CD14-positive monocyte (primary cell): ENCODE measurements at regions not wholly inside any gene's neighbourhood (a gene's known extent, or its start where the extent isn't known, plus 50 kb on each side); places are given as distances from the start of the nearest gene placed in this dataset.

ENCODE experiments used
- DNase-seq, 3 donors: peaks; one replicate each; pipeline ENCODE4 v3.0.0-alpha.2; 2011 to 2022
- H2AFZ ChIP-seq: 2 replicates; pipeline ENCODE4 v1.6.0; 2012; ENCODE audit warnings: mild to moderate bottlenecking, low read depth, low read length, inconsistent platforms; ENCODE audit not compliant: insufficient read depth, poor library complexity, severe bottlenecking
- H3K27ac ChIP-seq, 2 donors: 1 replicate in 1 of 2; 2 replicates in 1 of 2; pipeline ENCODE4 v1.5.1; 2012 to 2013; ENCODE audit warnings: low read length in 2 of 2, control low read depth in 1 of 2, inconsistent platforms in 1 of 2, low read depth in 1 of 2, mild to moderate bottlenecking in 1 of 2
- H3K27me3 ChIP-seq, 2 donors: one replicate each; pipeline versions ENCODE4 v1.6.0 to v1.6.1; 2011 to 2013; ENCODE audit warnings: low read length in 2 of 2; ENCODE audit not compliant: control insufficient read depth in 2 of 2, insufficient read depth in 2 of 2
- H3K36me3 ChIP-seq, 2 donors: replicated peaks in 1 of 2; 1 replicate in 1 of 2; 2 replicates in 1 of 2; pipeline versions ENCODE4 v1.5.1 to v1.6.1; 2012 to 2013; ENCODE audit warnings: low read length in 2 of 2, control low read depth in 1 of 2, inconsistent platforms in 1 of 2, mild to moderate bottlenecking in 1 of 2; ENCODE audit not compliant: insufficient read depth in 2 of 2, control insufficient read depth in 1 of 2
- H3K4me1 ChIP-seq, 2 donors: 1 replicate in 1 of 2; 2 replicates in 1 of 2; pipeline versions ENCODE4 v1.5.1 to v1.6.1; 2012 to 2013; ENCODE audit warnings: low read length in 2 of 2, control low read depth in 1 of 2, inconsistent platforms in 1 of 2, mild to moderate bottlenecking in 1 of 2, moderate library complexity in 1 of 2; ENCODE audit not compliant: insufficient read depth in 2 of 2, control insufficient read depth in 1 of 2
- H3K4me2 ChIP-seq: replicated peaks from 2 replicates; pipeline ENCODE3; 2012; ENCODE audit warnings: low read length, moderate library complexity, mild to moderate bottlenecking; ENCODE audit not compliant: poor library complexity, severe bottlenecking; ENCODE audit errors: extremely low read depth
- H3K4me3 ChIP-seq, 3 experiments: fragments of 200-600 bp in 1 of 3; sonication (generic) in 1 of 3; replicated peaks in 1 of 3; 1 replicate in 2 of 3; 2 replicates in 1 of 3; pipeline ENCODE4 v1.5.1; 2011 to 2013; ENCODE audit warnings: low read length in 3 of 3, mild to moderate bottlenecking in 3 of 3, control low read depth in 2 of 3, low read depth in 2 of 3, inconsistent platforms in 1 of 3, moderate library complexity in 1 of 3
- H3K79me2 ChIP-seq: 2 replicates; pipeline ENCODE4 v1.6.0; 2012; ENCODE audit warnings: mild to moderate bottlenecking, control low read depth, inconsistent platforms, low read length, moderate library complexity; ENCODE audit not compliant: insufficient read depth
- H3K9ac ChIP-seq: 2 replicates; pipeline ENCODE4 v1.6.0; 2017; ENCODE audit warnings: low read length, mild to moderate bottlenecking; ENCODE audit not compliant: insufficient read depth, poor library complexity, severe bottlenecking
- H3K9me3 ChIP-seq, 2 donors: replicated peaks in 1 of 2; 1 replicate in 1 of 2; 2 replicates in 1 of 2; pipeline versions ENCODE4 v1.5.1 to v1.6.1; 2012 to 2013; ENCODE audit warnings: low read length in 2 of 2, control low read depth in 1 of 2; ENCODE audit not compliant: control insufficient read depth in 1 of 2, insufficient read depth in 1 of 2
- H4K20me1 ChIP-seq: 2 replicates; pipeline ENCODE4 v1.6.0; 2012; ENCODE audit warnings: mild to moderate bottlenecking, low read length, control low read depth, moderate library complexity; ENCODE audit not compliant: insufficient read depth
- H3K27ac Mint-ChIP-seq, 7 donors: one replicate each; pipeline ENCODE4 v1.8.0; 2020; ENCODE audit warnings: mild to moderate bottlenecking in 7 of 7, mixed read lengths in 7 of 7, moderate library complexity in 6 of 7, inconsistent platforms in 2 of 7
- H3K27me3 Mint-ChIP-seq, 3 donors: one replicate each; pipeline ENCODE4 v1.8.0; 2021 to 2022; ENCODE audit warnings: low read depth in 3 of 3, mild to moderate bottlenecking in 3 of 3, mixed read lengths in 3 of 3, moderate library complexity in 3 of 3, inconsistent platforms in 1 of 3
- H3K36me3 Mint-ChIP-seq, 2 donors: one replicate each; pipeline ENCODE4 v1.8.0; 2020; ENCODE audit warnings: mixed read lengths in 2 of 2, inconsistent platforms in 1 of 2, mild to moderate bottlenecking in 1 of 2
- H3K4me1 Mint-ChIP-seq: one replicate; pipeline ENCODE4 v1.8.0; 2020; ENCODE audit warnings: mild to moderate bottlenecking, mixed read lengths
- H3K4me3 Mint-ChIP-seq, 2 donors: one replicate each; pipeline ENCODE4 v1.8.0; 2020; ENCODE audit warnings: mild to moderate bottlenecking in 2 of 2, mixed read lengths in 2 of 2, moderate library complexity in 1 of 2
- H3K9me3 Mint-ChIP-seq, 7 donors: one replicate each; pipeline ENCODE4 v1.8.0; 2020 to 2022; ENCODE audit warnings: mixed read lengths in 7 of 7, mild to moderate bottlenecking in 6 of 7, moderate library complexity in 6 of 7, inconsistent platforms in 2 of 7
- WGBS: methylation state at CpG from one replicate; pipeline ENCODE4 v1.1.5; 2013; ENCODE audit warnings: missing lambda C conversion rate; ENCODE audit not compliant: insufficient coverage; 5-methylcytosine and 5-hydroxymethylcytosine counted together
- intact Hi-C, 2 donors: fragments of 100-400 bp; cut with micrococcal nuclease; formaldehyde crosslinking; loops; one replicate each; pipeline versions ENCODE4 v1.15.0 to v1.15.1; 2023
- TF ChIP-seq, protein P1 (sequence below): fragments of 200-600 bp; IDR thresholded peaks from one replicate; pipeline ENCODE4 v1.8.0; 2022; ENCODE audit warnings: antibody characterized with exemption, mild to moderate bottlenecking

DNA sequence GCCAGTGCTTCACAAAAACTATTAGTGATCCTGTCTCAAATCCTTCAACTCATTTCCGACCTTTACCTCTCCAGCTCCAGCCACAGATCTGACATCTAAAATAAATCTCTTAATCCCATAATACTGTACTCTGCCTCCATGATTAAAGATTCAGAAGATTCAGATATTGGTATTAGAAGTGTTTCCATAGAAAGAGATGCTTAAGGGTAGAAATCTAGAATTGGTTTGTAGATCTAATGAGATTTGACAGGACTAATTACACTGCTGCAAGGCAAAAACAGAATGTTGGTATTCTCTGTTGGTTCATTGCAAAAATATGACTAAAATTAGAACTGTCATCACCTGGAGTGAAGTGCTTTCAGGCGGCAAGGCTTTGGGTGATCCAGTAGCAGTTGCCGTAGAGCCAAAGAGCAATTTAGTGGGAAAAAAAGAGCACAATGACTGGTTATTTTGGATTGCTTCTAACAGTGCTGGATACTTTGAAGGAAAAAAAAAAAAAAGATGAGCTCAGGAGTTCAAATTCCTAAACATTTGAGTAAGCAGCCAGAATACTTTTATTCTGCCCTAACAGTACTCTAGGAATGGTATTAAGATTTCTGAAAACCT, 940.1 kb upstream of the SORCS1 start:
- Mint-ChIP-seq H3K27ac (no peak overlapping the region), H3K4me1 (no peaks in the 10 kb centered on the region), H3K27me3 (peaks cover 0 to 1% (median 0%) of the 10 kb centered on the region in 3 donors), H3K9me3 (peaks cover 0 to 2% (median 0%) of the 10 kb centered on the region in 7 donors), H3K4me3 (no peak overlapping the region), H3K36me3 (no peaks in the 10 kb centered on the region)
- Histone ChIP-seq H3K4me1 (no peaks in the 10 kb centered on the region), H3K27ac (no peak overlapping the region), H3K9me3 (no peaks in the 10 kb centered on the region), H3K4me3 (no peak overlapping the region), H3K4me2 (no peak overlapping the region), H2AFZ (no peak overlapping the region), H3K36me3 (no peaks in the 10 kb centered on the region), H4K20me1 (no peaks in the 10 kb centered on the region), H3K79me2 (no peaks in the 10 kb centered on the region), H3K9ac (no peak overlapping the region), H3K27me3 (no peaks in the 10 kb centered on the region)
- no peak for DNase-seq
- intact Hi-C loops = no loop called here
- WGBS = 80% methylated on average over 1 of the region's 3 CpGs
- TF ChIP-seq, protein P1, sequence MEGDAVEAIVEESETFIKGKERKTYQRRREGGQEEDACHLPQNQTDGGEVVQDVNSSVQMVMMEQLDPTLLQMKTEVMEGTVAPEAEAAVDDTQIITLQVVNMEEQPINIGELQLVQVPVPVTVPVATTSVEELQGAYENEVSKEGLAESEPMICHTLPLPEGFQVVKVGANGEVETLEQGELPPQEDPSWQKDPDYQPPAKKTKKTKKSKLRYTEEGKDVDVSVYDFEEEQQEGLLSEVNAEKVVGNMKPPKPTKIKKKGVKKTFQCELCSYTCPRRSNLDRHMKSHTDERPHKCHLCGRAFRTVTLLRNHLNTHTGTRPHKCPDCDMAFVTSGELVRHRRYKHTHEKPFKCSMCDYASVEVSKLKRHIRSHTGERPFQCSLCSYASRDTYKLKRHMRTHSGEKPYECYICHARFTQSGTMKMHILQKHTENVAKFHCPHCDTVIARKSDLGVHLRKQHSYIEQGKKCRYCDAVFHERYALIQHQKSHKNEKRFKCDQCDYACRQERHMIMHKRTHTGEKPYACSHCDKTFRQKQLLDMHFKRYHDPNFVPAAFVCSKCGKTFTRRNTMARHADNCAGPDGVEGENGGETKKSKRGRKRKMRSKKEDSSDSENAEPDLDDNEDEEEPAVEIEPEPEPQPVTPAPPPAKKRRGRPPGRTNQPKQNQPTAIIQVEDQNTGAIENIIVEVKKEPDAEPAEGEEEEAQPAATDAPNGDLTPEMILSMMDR = no peak

DNA sequence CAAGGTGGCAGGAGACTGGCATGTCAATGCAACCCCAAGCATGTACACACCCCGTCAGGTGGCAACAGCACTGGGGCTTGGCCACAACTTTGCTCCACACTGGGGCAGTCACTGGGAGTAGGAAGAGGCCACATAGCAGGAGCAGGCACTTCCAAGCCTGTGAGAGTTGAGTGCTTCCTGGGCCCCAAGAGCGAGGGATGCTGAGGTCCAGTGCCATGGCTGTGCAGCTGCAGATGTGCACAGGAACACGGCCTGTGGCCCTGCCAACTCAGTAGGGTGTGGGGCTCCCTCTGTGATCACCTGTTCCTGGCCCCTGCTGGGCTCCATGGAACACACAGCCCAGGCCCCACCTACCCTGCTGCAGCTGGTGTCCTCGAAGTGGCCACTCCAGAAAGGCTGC, 932.8 kb upstream of the SORCS1 start:
- H3K27me3 Mint-ChIP-seq = no peaks in the 10 kb centered on the region
- DNase-seq = no peak
- H3K9me3 Mint-ChIP-seq = peaks cover 0 to 8% (median 0%) of the 10 kb centered on the region in 7 donors
- no peak overlapping the region for H3K4me3 Mint-ChIP-seq
- WGBS = 94% methylated on average over 3 of the region's 4 CpGs
- H3K9ac ChIP-seq = no peak overlapping the region
- H3K4me1 Mint-ChIP-seq = no peaks in the 10 kb centered on the region
- intact Hi-C loops = no loop called here
- H3K4me2 ChIP-seq = no peak overlapping the region
- no peak overlapping the region for H3K4me3 ChIP-seq
- H3K27me3 ChIP-seq = no peaks in the 10 kb centered on the region
- no peak overlapping the region for H2AFZ ChIP-seq
- peaks cover 8 to 18% of the 10 kb centered on the region in 2 donors for H3K9me3 ChIP-seq
- TF ChIP-seq, protein P1 = no peak
- no peaks in the 10 kb centered on the region for H4K20me1 ChIP-seq
- H3K79me2 ChIP-seq = no peaks in the 10 kb centered on the region
- no peaks in the 10 kb centered on the region for H3K36me3 Mint-ChIP-seq
- no peaks in the 10 kb centered on the region for H3K36me3 ChIP-seq
- H3K4me1 ChIP-seq = no peaks in the 10 kb centered on the region
- peak overlapping the region in 1 of 7 donors; percentile 50 for H3K27ac Mint-ChIP-seq
- H3K27ac ChIP-seq = no peak overlapping the region
